ENCODE measurements at regions not wholly inside any gene's neighbourhood (a gene's known extent, or its start where the extent isn't known, plus 50 kb on each side); places are given as distances from the start of the nearest gene placed in this dataset.

DNA sequence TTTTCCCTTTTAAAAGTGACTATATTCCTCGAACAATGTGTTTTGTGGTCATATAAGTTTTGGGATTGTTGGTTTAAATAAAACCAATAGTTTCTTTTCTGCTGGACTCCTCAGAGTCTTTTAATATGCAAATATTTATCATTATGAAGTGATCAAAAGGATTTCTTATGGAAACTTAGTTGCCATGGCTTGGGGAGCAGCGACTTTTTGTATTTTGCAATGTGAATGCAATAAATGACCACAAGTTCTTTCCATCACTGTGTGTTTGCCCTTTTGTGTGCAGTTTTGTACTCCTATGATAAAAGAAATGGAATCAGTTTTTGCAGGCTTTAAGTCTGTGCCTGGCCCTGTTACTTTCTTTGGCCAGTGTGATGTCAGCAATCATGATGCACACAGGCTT lies 68.5 kb upstream of the NUDT6 start:
- Histone ChIP-seq H3K9me2 (replicated peaks; ENCODE audit: low read depth, low read length) (no peaks in the 10 kb centered on the region), H3K4me2 (ENCODE audit: low read depth, low read length, poor library complexity, severe bottlenecking) (no peak overlapping the region), H3K9me3 (ENCODE audit: insufficient read depth, low read depth, low read length) (peaks cover 10% of the 10 kb centered on the region), H4K20me1 (ENCODE audit: insufficient read depth, low read length, poor library complexity, severe bottlenecking) (no peaks in the 10 kb centered on the region), H3K4me1 (ENCODE audit: insufficient read depth, low read length, poor library complexity, severe bottlenecking) (no peaks in the 10 kb centered on the region), H3K79me2 (ENCODE audit: insufficient read depth, low read length) (0 out of 2 replicates have a peak, but pooled peaks cover 11% of the 10 kb centered on the region), H3K4me3 (ENCODE audit: low read length, poor library complexity, severe bottlenecking) (no peak overlapping the region), H2AFZ (ENCODE audit: low read length) (no peak overlapping the region), H3K9ac (ENCODE audit: low read depth, low read length, poor library complexity, severe bottlenecking) (no peak overlapping the region), H3K27me3 (ENCODE audit: insufficient read depth, low read length, poor library complexity, severe bottlenecking) (no peaks in the 10 kb centered on the region), H3K36me3 (ENCODE audit: insufficient read depth, low read length) (peaks cover 43% of the 10 kb centered on the region), H3F3A (ENCODE audit: low read depth) (no peaks in the 10 kb centered on the region)
- TF ChIP-seq EZH2phosphoT487 (IDR thresholded peaks at IDR 0.05; ENCODE audit: borderline replicate concordance): no peak
- TF ChIP-seq, protein P1, sequence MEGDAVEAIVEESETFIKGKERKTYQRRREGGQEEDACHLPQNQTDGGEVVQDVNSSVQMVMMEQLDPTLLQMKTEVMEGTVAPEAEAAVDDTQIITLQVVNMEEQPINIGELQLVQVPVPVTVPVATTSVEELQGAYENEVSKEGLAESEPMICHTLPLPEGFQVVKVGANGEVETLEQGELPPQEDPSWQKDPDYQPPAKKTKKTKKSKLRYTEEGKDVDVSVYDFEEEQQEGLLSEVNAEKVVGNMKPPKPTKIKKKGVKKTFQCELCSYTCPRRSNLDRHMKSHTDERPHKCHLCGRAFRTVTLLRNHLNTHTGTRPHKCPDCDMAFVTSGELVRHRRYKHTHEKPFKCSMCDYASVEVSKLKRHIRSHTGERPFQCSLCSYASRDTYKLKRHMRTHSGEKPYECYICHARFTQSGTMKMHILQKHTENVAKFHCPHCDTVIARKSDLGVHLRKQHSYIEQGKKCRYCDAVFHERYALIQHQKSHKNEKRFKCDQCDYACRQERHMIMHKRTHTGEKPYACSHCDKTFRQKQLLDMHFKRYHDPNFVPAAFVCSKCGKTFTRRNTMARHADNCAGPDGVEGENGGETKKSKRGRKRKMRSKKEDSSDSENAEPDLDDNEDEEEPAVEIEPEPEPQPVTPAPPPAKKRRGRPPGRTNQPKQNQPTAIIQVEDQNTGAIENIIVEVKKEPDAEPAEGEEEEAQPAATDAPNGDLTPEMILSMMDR (conservative IDR thresholded peaks at IDR 0.05; ENCODE audit: low read length): no peak

DNA sequence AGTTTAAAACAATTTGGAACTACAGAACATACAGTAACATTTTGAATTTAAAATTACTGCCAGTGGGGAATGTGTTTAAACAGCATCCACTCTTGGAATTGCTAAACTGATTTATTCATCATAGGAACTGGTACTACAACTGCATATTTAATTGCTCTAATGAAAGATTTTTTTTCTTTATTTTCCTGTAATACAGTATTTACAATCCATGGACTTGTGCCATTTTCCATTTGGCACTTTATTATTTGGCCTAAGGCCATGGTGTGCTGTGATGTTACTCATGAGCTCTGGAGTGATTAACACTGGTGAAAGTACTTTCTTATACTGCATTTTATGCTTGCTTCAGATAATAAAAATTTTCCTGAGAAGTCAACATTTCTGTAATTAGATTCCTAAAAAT lies 69.7 kb upstream of the NUDT6 start:
- peaks cover 10% of the 10 kb centered on the region for H3K9me3 ChIP-seq (ENCODE audit: insufficient read depth, low read depth, low read length)
- no peaks in the 10 kb centered on the region for H4K20me1 ChIP-seq (ENCODE audit: insufficient read depth, low read length, poor library complexity, severe bottlenecking)
- no peaks in the 10 kb centered on the region for H3K9me2 ChIP-seq (replicated peaks; ENCODE audit: low read depth, low read length)
- H3K4me2 ChIP-seq (ENCODE audit: low read depth, low read length, poor library complexity, severe bottlenecking): no peak overlapping the region
- no peak overlapping the region for H3K9ac ChIP-seq (ENCODE audit: low read depth, low read length, poor library complexity, severe bottlenecking)
- no peaks in the 10 kb centered on the region for H3K27me3 ChIP-seq (ENCODE audit: insufficient read depth, low read length, poor library complexity, severe bottlenecking)
- H3K36me3 ChIP-seq (ENCODE audit: insufficient read depth, low read length): peaks cover 38% of the 10 kb centered on the region
- no peak overlapping the region for H2AFZ ChIP-seq (ENCODE audit: low read length)
- no peaks in the 10 kb centered on the region for H3K4me1 ChIP-seq (ENCODE audit: insufficient read depth, low read length, poor library complexity, severe bottlenecking)
- H3F3A ChIP-seq (ENCODE audit: low read depth): no peaks in the 10 kb centered on the region
- H3K4me3 ChIP-seq (ENCODE audit: low read length, poor library complexity, severe bottlenecking): no peak overlapping the region
- H3K79me2 ChIP-seq (ENCODE audit: insufficient read depth, low read length): 0 out of 2 replicates have a peak, but pooled peaks cover 8% of the 10 kb centered on the region
- TF ChIP-seq, protein P1 (conservative IDR thresholded peaks at IDR 0.05; ENCODE audit: low read length): no peak
- TF ChIP-seq EZH2phosphoT487 (IDR thresholded peaks at IDR 0.05; ENCODE audit: borderline replicate concordance): no peak

DNA sequence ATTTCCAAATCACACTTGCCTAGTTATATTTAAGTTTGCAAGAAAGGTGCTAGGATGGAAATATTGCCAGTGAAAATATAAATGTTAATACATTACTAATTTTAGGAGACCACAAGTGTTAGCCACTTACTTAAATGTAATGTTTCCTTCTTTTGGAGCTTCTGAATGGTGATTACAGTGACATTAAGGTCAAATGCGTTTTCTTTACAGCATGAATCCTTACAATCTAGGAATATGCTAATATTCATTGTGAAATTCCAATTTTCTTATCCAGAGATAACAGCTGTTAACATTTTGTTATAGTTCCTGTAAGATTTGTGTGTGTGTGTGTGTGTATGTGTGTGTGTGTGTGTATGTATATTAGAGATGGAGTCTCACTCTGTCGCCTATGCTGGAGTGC lies 70.2 kb upstream of the NUDT6 start:
- Histone ChIP-seq H3K27me3 (ENCODE audit: insufficient read depth, low read length, poor library complexity, severe bottlenecking) (no peaks in the 10 kb centered on the region), H3F3A (ENCODE audit: low read depth) (no peaks in the 10 kb centered on the region), H3K4me1 (ENCODE audit: insufficient read depth, low read length, poor library complexity, severe bottlenecking) (no peaks in the 10 kb centered on the region), H3K4me2 (ENCODE audit: low read depth, low read length, poor library complexity, severe bottlenecking) (no peak overlapping the region), H4K20me1 (ENCODE audit: insufficient read depth, low read length, poor library complexity, severe bottlenecking) (no peaks in the 10 kb centered on the region), H3K4me3 (ENCODE audit: low read length, poor library complexity, severe bottlenecking) (no peak overlapping the region), H2AFZ (ENCODE audit: low read length) (no peak overlapping the region), H3K36me3 (ENCODE audit: insufficient read depth, low read length) (peaks cover 32% of the 10 kb centered on the region), H3K9me2 (replicated peaks; ENCODE audit: low read depth, low read length) (no peaks in the 10 kb centered on the region), H3K9me3 (ENCODE audit: insufficient read depth, low read depth, low read length) (peaks cover 10% of the 10 kb centered on the region), H3K9ac (ENCODE audit: low read depth, low read length, poor library complexity, severe bottlenecking) (no peak overlapping the region), H3K79me2 (ENCODE audit: insufficient read depth, low read length) (0 out of 2 replicates have a peak, but pooled peaks cover 8% of the 10 kb centered on the region)
- TF ChIP-seq, protein P1 (conservative IDR thresholded peaks at IDR 0.05; ENCODE audit: low read length): no peak
- TF ChIP-seq EZH2phosphoT487 (IDR thresholded peaks at IDR 0.05; ENCODE audit: borderline replicate concordance): no peak

Measured in Loucy (cell line).